RWPE2 (cell line): ENCODE measurements at regions not wholly inside any gene's neighbourhood (a gene's known extent, or its start where the extent isn't known, plus 50 kb on each side); places are given as distances from the start of the nearest gene placed in this dataset.

Experiments used
- ATAC-seq: fragments of 200-7000 bp; cut with Tn5 transposase; 3 replicates; pipeline ENCODE4 v1.9.1; 2021; ENCODE audit warnings: low read depth
- DNase-seq: peaks from one replicate; pipeline ENCODE4 v3.0.0-alpha.2; 2020; ENCODE audit warnings: low spot score
- H3K27ac ChIP-seq: fragments of 450-650 bp; 2 replicates; pipeline ENCODE4 v1.5.1; 2017; ENCODE audit warnings: mild to moderate bottlenecking; ENCODE audit not compliant: poor library complexity, severe bottlenecking
- H3K27me3 ChIP-seq: fragments of 250-450 bp; sonication (Bioruptor Pico); 2 replicates; pipeline ENCODE4 v1.5.1; 2021; ENCODE audit warnings: mild to moderate bottlenecking, moderate library complexity; ENCODE audit not compliant: insufficient read depth, poor library complexity, severe bottlenecking
- H3K36me3 ChIP-seq: fragments of 250-450 bp; sonication (Bioruptor Pico); 2 replicates; pipeline ENCODE4 v1.5.1; 2020; ENCODE audit warnings: low read depth, mild to moderate bottlenecking, moderate library complexity
- H3K4me1 ChIP-seq: fragments of 250-450 bp; sonication (Bioruptor Pico); 2 replicates; pipeline ENCODE4 v1.5.1; 2021; ENCODE audit warnings: mild to moderate bottlenecking, moderate library complexity; ENCODE audit not compliant: insufficient read depth, poor library complexity, severe bottlenecking
- H3K4me3 ChIP-seq: fragments of 250-450 bp; sonication (Bioruptor Pico); 2 replicates; pipeline ENCODE4 v1.5.1; 2021; ENCODE audit warnings: mild to moderate bottlenecking, moderate library complexity; ENCODE audit not compliant: severe bottlenecking
- H3K9me3 ChIP-seq: fragments of 250-450 bp; sonication (Bioruptor Pico); 2 replicates; pipeline ENCODE4 v1.5.1; 2021; ENCODE audit warnings: mild to moderate bottlenecking, moderate library complexity; ENCODE audit not compliant: severe bottlenecking
- CTCF ChIP-seq: fragments of 450-650 bp; IDR thresholded peaks from one replicate; pipeline ENCODE4 v1.5.1; 2017; ENCODE audit warnings: mild to moderate bottlenecking, moderate library complexity; ENCODE audit not compliant: poor library complexity, severe bottlenecking

DNA sequence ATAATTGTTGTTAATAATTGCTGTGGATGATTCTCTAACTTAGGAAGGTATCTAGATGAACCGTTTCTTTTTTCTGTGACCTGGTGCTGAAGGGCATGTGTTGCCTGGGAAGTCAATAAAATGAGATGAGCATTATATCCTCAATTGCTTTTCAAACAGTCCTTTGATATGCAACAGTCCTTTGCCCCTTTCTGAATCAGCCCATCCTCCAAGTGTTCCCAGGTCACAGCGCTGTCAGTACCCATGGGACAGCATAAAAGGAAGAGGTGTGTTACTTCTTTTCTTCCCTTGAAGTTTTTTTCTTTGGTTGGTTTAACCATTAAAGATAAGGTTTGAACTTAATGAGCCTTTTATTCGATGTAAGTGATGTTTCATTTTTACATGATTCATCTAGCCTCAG lies 651.8 kb downstream of the SEMA5A start:
- no peak for TF ChIP-seq CTCF
- ATAC-seq, result no peak

DNA sequence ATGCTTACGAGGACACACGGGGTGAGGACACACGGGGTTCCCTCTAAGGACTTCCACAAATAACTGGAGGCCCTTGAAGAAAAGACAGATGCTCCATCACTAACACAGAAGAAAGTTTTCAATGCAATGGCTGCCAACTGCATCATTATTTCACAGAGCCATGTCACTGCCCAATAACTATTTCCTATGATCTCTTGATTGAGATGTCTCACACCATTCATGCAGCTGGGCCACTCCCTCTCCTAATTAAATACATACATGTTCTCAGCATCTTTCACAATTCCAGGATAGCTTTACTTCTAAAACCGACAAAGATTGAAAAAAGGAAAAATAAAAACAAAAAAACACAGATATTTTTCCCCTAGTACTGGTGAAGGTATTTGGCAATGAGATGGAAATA lies 650.8 kb downstream of the SEMA5A start:
- no peaks in the 10 kb centered on the region for H3K27me3 ChIP-seq
- no peaks in the 10 kb centered on the region for H3K4me1 ChIP-seq
- H3K27ac ChIP-seq, result no peak overlapping the region
- ATAC-seq (no peak), DNase-seq (no peak)
- H3K9me3 ChIP-seq, result no peaks in the 10 kb centered on the region
- TF ChIP-seq CTCF, result no peak
- no peak overlapping the region for H3K4me3 ChIP-seq
- no peaks in the 10 kb centered on the region for H3K36me3 ChIP-seq

More for the DNA sequence above, 651.8 kb downstream of the SEMA5A start:
- Histone ChIP-seq H3K27ac (no peak overlapping the region), H3K36me3 (no peaks in the 10 kb centered on the region), H3K9me3 (no peaks in the 10 kb centered on the region), H3K4me1 (no peaks in the 10 kb centered on the region), H3K27me3 (no peaks in the 10 kb centered on the region), H3K4me3 (no peak overlapping the region)
- DNase-seq, result no peak

- ATAC-seq (no peak), DNase-seq (no peak)
- H3K4me1 ChIP-seq, result no peaks in the 10 kb centered on the region
- no peaks in the 10 kb centered on the region for H3K9me3 ChIP-seq
- no peaks in the 10 kb centered on the region for H3K27me3 ChIP-seq
- TF ChIP-seq CTCF, result no peak
- H3K36me3 ChIP-seq, result no peaks in the 10 kb centered on the region
- H3K4me3 ChIP-seq, result no peak overlapping the region
- no peak overlapping the region for H3K27ac ChIP-seq
Measured at GRCh38 chr5:8895599-8895998, 650.3 kb downstream of the SEMA5A start.

- no peaks in the 10 kb centered on the region for H3K36me3 ChIP-seq
- H3K4me3 ChIP-seq, result no peak overlapping the region
- H3K27me3 ChIP-seq, result no peaks in the 10 kb centered on the region
- no peaks in the 10 kb centered on the region for H3K9me3 ChIP-seq
- no peak overlapping the region for H3K27ac ChIP-seq
- ATAC-seq (no peak), DNase-seq (no peak)
- TF ChIP-seq CTCF, result no peak
- no peaks in the 10 kb centered on the region for H3K4me1 ChIP-seq
Measured at GRCh38 chr5:8897316-8897715, 648.6 kb downstream of the SEMA5A start.

GRCh38 chr5:8905021-8905420 lies 640.9 kb downstream of the SEMA5A start:
- Histone ChIP-seq H3K27me3 (no peaks in the 10 kb centered on the region), H3K27ac (peak overlapping the region; percentile 96), H3K9me3 (no peaks in the 10 kb centered on the region), H3K36me3 (no peaks in the 10 kb centered on the region), H3K4me3 (no peak overlapping the region), H3K4me1 (peaks cover 37% of the 10 kb centered on the region)
- peak; percentile 78 for DNase-seq
- 0 out of 3 replicates have a peak, but pooled peaks have one; percentile 12 for ATAC-seq
- TF ChIP-seq CTCF, result no peak
